ENCODE measurements at regions not wholly inside any gene's neighbourhood (a gene's known extent, or its start where the extent isn't known, plus 50 kb on each side); places are given as distances from the start of the nearest gene placed in this dataset.

DNA sequence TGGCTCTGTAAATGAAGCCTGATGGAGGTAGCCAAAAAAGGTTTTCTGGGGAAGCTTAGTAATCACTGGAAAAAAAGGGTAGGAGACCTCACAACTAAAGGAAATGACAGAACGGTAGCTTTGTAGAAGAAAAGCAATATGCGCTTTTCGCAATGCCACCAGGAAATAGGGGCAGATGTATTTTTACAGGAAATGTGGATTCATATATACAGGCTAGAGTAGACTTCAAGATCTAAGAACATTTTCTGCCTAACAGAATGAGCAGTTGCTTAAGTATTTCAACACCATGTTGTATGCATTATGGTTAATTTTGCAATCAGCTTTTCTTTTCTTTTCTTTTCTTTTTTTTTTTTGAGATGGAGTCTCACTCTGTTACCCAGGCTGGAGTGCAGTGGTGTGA lies 219.6 kb downstream of the CD83 start:
- Histone ChIP-seq H4K8ac (ENCODE audit: low read length) (no peak overlapping the region), H4K91ac (ENCODE audit: low read length) (no peak overlapping the region), H2BK5ac (ENCODE audit: low read depth, low read length, poor library complexity, severe bottlenecking) (no peak overlapping the region), H3K9ac (ENCODE audit: low read length) (no peak overlapping the region), H2BK12ac (ENCODE audit: low read length in 2 of 2) (no peak overlapping the region), H3K4me1 (ENCODE audit: control insufficient read depth, insufficient read depth, low read depth, low read length) (peaks cover 2% of the 10 kb centered on the region), H2AK5ac (ENCODE audit: low read length, severe bottlenecking) (no peak overlapping the region), H3K36me3 (ENCODE audit: control insufficient read depth in 1 of 2, insufficient read depth in 2 of 2, low read depth in 1 of 2, low read length in 2 of 2) (no peaks in the 10 kb centered on the region), H3K4me2 (ENCODE audit: low read length, poor library complexity, severe bottlenecking) (no peak overlapping the region), H3K18ac (ENCODE audit: low read depth in 1 of 2, low read length in 2 of 2) (no peak overlapping the region), H2BK120ac (ENCODE audit: low read depth, low read length) (no peak overlapping the region), H3K79me1 (replicated peaks; ENCODE audit: low read length, poor library complexity, severe bottlenecking) (no peaks in the 10 kb centered on the region), H3K4me3 (ENCODE audit: insufficient read depth in 1 of 2, low read depth in 1 of 2, low read length in 2 of 2) (no peak overlapping the region), H3K23ac (ENCODE audit: low read length in 2 of 2) (no peak overlapping the region), H3K14ac (ENCODE audit: low read length in 2 of 2) (no peak overlapping the region), H2BK15ac (ENCODE audit: low read depth, poor library complexity, severe bottlenecking) (no peak overlapping the region), H3K27me3 (ENCODE audit: control insufficient read depth in 1 of 2, insufficient read depth in 1 of 2, low read length in 2 of 2) (no peaks in the 10 kb centered on the region), H3K9me3 (ENCODE audit: control insufficient read depth, low read length) (no peaks in the 10 kb centered on the region), H2AFZ (ENCODE audit: low read depth, low read length) (no peak overlapping the region), H3K4ac (ENCODE audit: low read depth in 1 of 2, low read length in 2 of 2) (no peak overlapping the region), H3K27ac (ENCODE audit: low read length, poor library complexity, severe bottlenecking) (no peak overlapping the region)
- no peak for DNase-seq
- 95% methylated on average over 3 of the region's 3 CpGs for WGBS

DNA sequence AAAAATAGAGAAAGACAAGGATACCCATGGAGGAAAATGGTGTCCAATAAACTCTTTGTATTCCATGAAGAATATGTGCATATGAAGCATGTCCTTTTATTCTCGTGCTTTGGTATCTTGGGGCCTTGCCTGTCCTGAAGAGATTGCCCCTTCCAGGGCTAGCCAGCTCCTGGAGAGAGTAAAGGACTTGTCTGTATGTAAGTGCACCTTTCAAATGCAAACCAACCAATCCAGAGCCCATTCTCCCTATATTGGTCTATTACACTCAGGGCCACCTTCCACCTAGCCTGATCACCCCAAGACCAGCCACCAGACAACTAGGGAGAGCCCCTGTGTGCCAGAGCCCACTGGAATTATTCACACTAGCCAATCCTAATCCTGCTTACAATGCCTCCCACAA lies 221.6 kb downstream of the CD83 start:
- no peak overlapping the region for H3K14ac ChIP-seq (ENCODE audit: low read length in 2 of 2)
- H2BK15ac ChIP-seq (ENCODE audit: low read depth, poor library complexity, severe bottlenecking) = no peak overlapping the region
- no peaks in the 10 kb centered on the region for H3K79me1 ChIP-seq (replicated peaks; ENCODE audit: low read length, poor library complexity, severe bottlenecking)
- no peak overlapping the region for H2AK5ac ChIP-seq (ENCODE audit: low read length, severe bottlenecking)
- H3K4me2 ChIP-seq (ENCODE audit: low read length, poor library complexity, severe bottlenecking) = no peak overlapping the region
- no peak overlapping the region for H3K27ac ChIP-seq (ENCODE audit: low read length, poor library complexity, severe bottlenecking)
- H4K8ac ChIP-seq (ENCODE audit: low read length) = no peak overlapping the region
- H2AFZ ChIP-seq (ENCODE audit: low read depth, low read length) = no peak overlapping the region
- H3K27me3 ChIP-seq (ENCODE audit: control insufficient read depth in 1 of 2, insufficient read depth in 1 of 2, low read length in 2 of 2) = peaks cover 0 to 7% of the 10 kb centered on the region in 2 experiments
- H4K91ac ChIP-seq (ENCODE audit: low read length) = no peak overlapping the region
- no peak overlapping the region for H2BK12ac ChIP-seq (ENCODE audit: low read length in 2 of 2)
- H3K18ac ChIP-seq (ENCODE audit: low read depth in 1 of 2, low read length in 2 of 2) = peak overlapping the region in 1 of 2 experiments; percentile 29
- DNase-seq = no peak
- no peak overlapping the region for H2BK5ac ChIP-seq (ENCODE audit: low read depth, low read length, poor library complexity, severe bottlenecking)
- H3K4me3 ChIP-seq (ENCODE audit: insufficient read depth in 1 of 2, low read depth in 1 of 2, low read length in 2 of 2) = no peak overlapping the region
- H3K4ac ChIP-seq (ENCODE audit: low read depth in 1 of 2, low read length in 2 of 2) = no peak overlapping the region
- no peak overlapping the region for H2BK120ac ChIP-seq (ENCODE audit: low read depth, low read length)
- H3K9me3 ChIP-seq (ENCODE audit: control insufficient read depth, low read length) = no peaks in the 10 kb centered on the region
- H3K36me3 ChIP-seq (ENCODE audit: control insufficient read depth in 1 of 2, insufficient read depth in 2 of 2, low read depth in 1 of 2, low read length in 2 of 2) = no peaks in the 10 kb centered on the region
- no peak overlapping the region for H3K23ac ChIP-seq (ENCODE audit: low read length in 2 of 2)
- no peak overlapping the region for H3K9ac ChIP-seq (ENCODE audit: low read length)
- WGBS = 89% methylated on average over 1 of the region's 1 CpG
- no peaks in the 10 kb centered on the region for H3K4me1 ChIP-seq (ENCODE audit: control insufficient read depth, insufficient read depth, low read depth, low read length)

DNA sequence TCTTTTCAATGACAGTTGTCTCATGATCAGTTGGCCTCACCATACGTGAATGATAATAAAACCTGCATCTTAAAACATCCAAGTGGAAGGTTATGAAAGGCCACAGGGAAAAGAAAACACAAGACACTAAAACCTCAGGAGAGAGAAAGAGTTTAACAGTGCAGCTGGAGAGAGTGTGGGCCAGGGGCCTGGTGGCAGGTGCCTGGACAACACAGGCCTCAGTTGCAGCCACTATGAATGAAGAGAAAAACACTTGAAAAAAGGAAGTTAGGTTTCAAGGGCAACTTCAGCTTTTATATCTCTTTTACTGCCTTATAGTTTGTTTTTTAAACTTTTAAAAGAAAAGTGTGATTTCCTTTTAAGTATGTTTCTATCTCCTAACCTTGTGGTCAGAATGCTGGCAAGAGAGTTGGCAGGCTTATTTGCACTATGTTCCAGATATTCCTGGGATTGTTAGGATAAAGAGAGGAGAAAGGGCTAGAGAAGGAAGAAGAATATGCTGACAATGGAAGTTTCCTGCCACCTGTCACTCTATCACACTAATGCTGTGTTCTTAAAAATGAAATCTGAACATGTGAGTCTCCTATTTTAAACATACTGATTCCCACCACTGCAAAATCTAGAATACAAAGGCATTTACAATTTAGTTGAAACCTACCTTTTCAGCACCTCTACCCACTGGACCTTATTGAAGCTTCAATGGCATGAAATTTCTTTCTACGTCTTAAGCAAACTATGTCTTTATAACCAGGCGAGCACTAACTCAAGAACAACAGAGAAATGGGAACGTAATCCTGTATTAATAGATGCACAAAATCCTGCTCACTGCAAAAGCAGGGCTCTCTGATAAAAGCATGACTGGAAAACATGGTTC lies 222.4 kb downstream of the CD83 start:
- 87% methylated on average over 3 of the region's 4 CpGs for WGBS
- Histone ChIP-seq H2BK120ac (ENCODE audit: low read depth, low read length) (no peak overlapping the region), H2BK5ac (ENCODE audit: low read depth, low read length, poor library complexity, severe bottlenecking) (no peak overlapping the region), H3K4me1 (ENCODE audit: control insufficient read depth, insufficient read depth, low read depth, low read length) (no peaks in the 10 kb centered on the region), H3K4ac (ENCODE audit: low read depth in 1 of 2, low read length in 2 of 2) (no peak overlapping the region), H3K4me2 (ENCODE audit: low read length, poor library complexity, severe bottlenecking) (no peak overlapping the region), H3K27me3 (ENCODE audit: control insufficient read depth in 1 of 2, insufficient read depth in 1 of 2, low read length in 2 of 2) (peaks cover 0 to 7% of the 10 kb centered on the region in 2 experiments), H2BK12ac (ENCODE audit: low read length in 2 of 2) (no peak overlapping the region), H4K91ac (ENCODE audit: low read length) (no peak overlapping the region), H3K9me3 (ENCODE audit: control insufficient read depth, low read length) (no peaks in the 10 kb centered on the region), H3K27ac (ENCODE audit: low read length, poor library complexity, severe bottlenecking) (no peak overlapping the region), H4K8ac (ENCODE audit: low read length) (no peak overlapping the region), H3K23ac (ENCODE audit: low read length in 2 of 2) (no peak overlapping the region), H2AK5ac (ENCODE audit: low read length, severe bottlenecking) (no peak overlapping the region), H3K79me1 (replicated peaks; ENCODE audit: low read length, poor library complexity, severe bottlenecking) (no peaks in the 10 kb centered on the region), H3K14ac (ENCODE audit: low read length in 2 of 2) (no peak overlapping the region), H3K9ac (ENCODE audit: low read length) (no peak overlapping the region), H3K36me3 (ENCODE audit: control insufficient read depth in 1 of 2, insufficient read depth in 2 of 2, low read depth in 1 of 2, low read length in 2 of 2) (no peaks in the 10 kb centered on the region), H2AFZ (ENCODE audit: low read depth, low read length) (no peak overlapping the region), H2BK15ac (ENCODE audit: low read depth, poor library complexity, severe bottlenecking) (no peak overlapping the region), H3K4me3 (ENCODE audit: insufficient read depth in 1 of 2, low read depth in 1 of 2, low read length in 2 of 2) (no peak overlapping the region), H3K18ac (ENCODE audit: low read depth in 1 of 2, low read length in 2 of 2) (no peak overlapping the region)
- DNase-seq = no peak

DNA sequence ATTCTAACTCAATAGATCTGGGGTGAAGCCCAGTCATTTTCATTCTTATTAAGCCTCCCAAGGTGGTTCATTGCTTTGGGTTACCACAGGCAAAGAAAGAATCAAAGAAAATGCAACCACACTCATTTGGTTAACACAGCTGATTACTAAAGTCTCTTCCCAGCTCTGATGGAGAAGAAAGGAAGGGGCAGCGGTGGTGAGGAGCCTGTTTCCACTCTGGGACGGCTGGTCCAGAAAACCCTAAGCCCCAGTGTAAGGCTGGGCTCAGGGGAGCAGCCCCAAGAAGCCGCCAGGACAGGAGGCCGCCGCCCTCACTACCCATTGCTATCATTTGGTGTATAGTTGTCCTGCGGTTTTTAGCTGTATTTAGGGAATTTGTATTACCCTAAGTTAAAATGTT lies 226.9 kb downstream of the CD83 start:
- Histone ChIP-seq H3K4me3 (ENCODE audit: insufficient read depth in 1 of 2, low read depth in 1 of 2, low read length in 2 of 2) (no peak overlapping the region), H3K79me1 (replicated peaks; ENCODE audit: low read length, poor library complexity, severe bottlenecking) (no peaks in the 10 kb centered on the region), H3K18ac (ENCODE audit: low read depth in 1 of 2, low read length in 2 of 2) (no peak overlapping the region), H3K27me3 (ENCODE audit: control insufficient read depth in 1 of 2, insufficient read depth in 1 of 2, low read length in 2 of 2) (peaks cover 16 to 23% of the 10 kb centered on the region in 2 experiments), H3K9ac (ENCODE audit: low read length) (no peak overlapping the region), H3K9me3 (ENCODE audit: control insufficient read depth, low read length) (no peaks in the 10 kb centered on the region), H2AK5ac (ENCODE audit: low read length, severe bottlenecking) (no peak overlapping the region), H2BK12ac (ENCODE audit: low read length in 2 of 2) (no peak overlapping the region), H3K36me3 (ENCODE audit: control insufficient read depth in 1 of 2, insufficient read depth in 2 of 2, low read depth in 1 of 2, low read length in 2 of 2) (no peaks in the 10 kb centered on the region), H2BK120ac (ENCODE audit: low read depth, low read length) (no peak overlapping the region), H2AFZ (ENCODE audit: low read depth, low read length) (no peak overlapping the region), H4K8ac (ENCODE audit: low read length) (no peak overlapping the region), H3K4ac (ENCODE audit: low read depth in 1 of 2, low read length in 2 of 2) (no peak overlapping the region), H2BK5ac (ENCODE audit: low read depth, low read length, poor library complexity, severe bottlenecking) (no peak overlapping the region), H3K27ac (ENCODE audit: low read length, poor library complexity, severe bottlenecking) (no peak overlapping the region), H3K4me2 (ENCODE audit: low read length, poor library complexity, severe bottlenecking) (no peak overlapping the region), H3K4me1 (ENCODE audit: control insufficient read depth, insufficient read depth, low read depth, low read length) (no peaks in the 10 kb centered on the region), H3K23ac (ENCODE audit: low read length in 2 of 2) (no peak overlapping the region), H4K91ac (ENCODE audit: low read length) (no peak overlapping the region), H3K14ac (ENCODE audit: low read length in 2 of 2) (no peak overlapping the region), H2BK15ac (ENCODE audit: low read depth, poor library complexity, severe bottlenecking) (no peak overlapping the region)
- 59% methylated on average over 2 of the region's 6 CpGs for WGBS
- DNase-seq = no peak

All from mesenchymal stem cell (in vitro differentiated cells and primary cell).